ENCODE measurements at regions not wholly inside any gene's neighbourhood (a gene's known extent, or its start where the extent isn't known, plus 50 kb on each side); places are given as distances from the start of the nearest gene placed in this dataset.
A peak's percentile ranks its signal among the peaks of the same experiment; 100 is the strongest.

- POLR2A ChIA-PET (ENCODE audit: unreplicated experiment) = no interaction called here
- no peak overlapping the region for H3K56ac ChIP-seq (ENCODE audit: extremely low read depth, insufficient read depth, low read length)
- no peaks in the 10 kb centered on the region for H3K9me3 ChIP-seq (ENCODE audit: control insufficient read depth, insufficient read depth, low read length)
- BruUV-seq (replicated peaks) = no TSS peak
- no peak overlapping the region for H2BK120ac ChIP-seq (ENCODE audit: low read depth, low read length)
- H3K4me2 ChIP-seq (ENCODE audit: low read depth, low read length) = no peak overlapping the region
- no peak overlapping the region for H2AK5ac ChIP-seq (ENCODE audit: low read depth, low read length)
- H3K27ac ChIP-seq (ENCODE audit: insufficient read depth, low read length) = no peak overlapping the region
- no peak overlapping the region for H2BK20ac ChIP-seq (ENCODE audit: low read depth, low read length)
- no peak overlapping the region for H4K8ac ChIP-seq (ENCODE audit: low read depth in 2 of 2, low read length in 2 of 2)
- no peaks in the 10 kb centered on the region for H3K79me1 ChIP-seq (ENCODE audit: low read depth in 1 of 2, low read length in 2 of 2)
- H4K5ac ChIP-seq (ENCODE audit: low read depth, low read length) = no peak overlapping the region
- H3K27me3 ChIP-seq (ENCODE audit: control insufficient read depth, insufficient read depth, low read length) = no peaks in the 10 kb centered on the region
- intact Hi-C loops (cut with micrococcal nuclease) (no loop called here), dilution Hi-C loops (cut with HindIII; ENCODE audit: low sequenced_read_pairs, unreplicated experiment) (no loop called here), in situ Hi-C loops (cut with MboI; ENCODE audit: low sequenced_read_pairs) (no loop called here)
- H3K9ac ChIP-seq (ENCODE audit: low read depth, low read length) = no peak overlapping the region
- TF ChIP-seq BHLHE40 (IDR thresholded peaks at IDR 0.05; ENCODE audit: low read depth, low read length) = no peak
- TF ChIP-seq POLR2A (IDR thresholded peaks at IDR 0.05; ENCODE audit: low read depth, low read length) = no peak
- TF ChIP-seq, protein P1, sequence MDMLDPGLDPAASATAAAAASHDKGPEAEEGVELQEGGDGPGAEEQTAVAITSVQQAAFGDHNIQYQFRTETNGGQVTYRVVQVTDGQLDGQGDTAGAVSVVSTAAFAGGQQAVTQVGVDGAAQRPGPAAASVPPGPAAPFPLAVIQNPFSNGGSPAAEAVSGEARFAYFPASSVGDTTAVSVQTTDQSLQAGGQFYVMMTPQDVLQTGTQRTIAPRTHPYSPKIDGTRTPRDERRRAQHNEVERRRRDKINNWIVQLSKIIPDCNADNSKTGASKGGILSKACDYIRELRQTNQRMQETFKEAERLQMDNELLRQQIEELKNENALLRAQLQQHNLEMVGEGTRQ (IDR thresholded peaks at IDR 0.05; ENCODE audit: low read depth, low read length) = no peak
- TF ChIP-seq CEBPB (IDR thresholded peaks at IDR 0.05; ENCODE audit: low read depth, low read length) = peak; percentile 42; the same call in 1 of the 2 replicates
- TF ChIP-seq FOS (IDR thresholded peaks at IDR 0.05; ENCODE audit: low read depth, low read length) = no peak
- TF ChIP-seq RCOR1 (IDR thresholded peaks at IDR 0.05; ENCODE audit: insufficient replicate concordance, low read length) = no peak
- no peak for TF ChIP-seq NFE2L2 (IDR thresholded peaks at IDR 0.05; ENCODE audit: low read depth, low read length)
- no peak for TF ChIP-seq CHD1 (IDR thresholded peaks at IDR 0.05; ENCODE audit: low read depth, low read length)
- no peak overlapping the region for H3K18ac ChIP-seq (ENCODE audit: low read depth, low read length)
- no peaks in the 10 kb centered on the region for H3K9me1 ChIP-seq (ENCODE audit: insufficient read depth, low read length)
- no peak overlapping the region for H4K91ac ChIP-seq (ENCODE audit: insufficient read depth, low read depth, low read length)
- CTCF ChIA-PET = no interaction called here
- no peak overlapping the region for H2AK9ac ChIP-seq (replicated peaks; ENCODE audit: low read depth, low read length, poor library complexity)
- no peak overlapping the region for H2BK5ac ChIP-seq (ENCODE audit: low read depth, low read length, poor library complexity, severe bottlenecking)
- H3K23ac ChIP-seq (ENCODE audit: low read depth, low read length) = no peak overlapping the region
- ATAC-seq (ENCODE audit: low read depth) = peak; percentile 48
- H3K4me1 ChIP-seq (ENCODE audit: control insufficient read depth, insufficient read depth, low read length) = no peaks in the 10 kb centered on the region
- H3K14ac ChIP-seq (replicated peaks; ENCODE audit: low read depth, low read length) = no peak overlapping the region
- peak; percentile 65 for DNase-seq
- H3K4me3 ChIP-seq (ENCODE audit: insufficient read depth, low read depth, low read length) = no peak overlapping the region
- H4K20me1 ChIP-seq (ENCODE audit: insufficient read depth, low read length) = no peaks in the 10 kb centered on the region
- no peak overlapping the region for H2BK15ac ChIP-seq (ENCODE audit: low read depth, low read length)
- no peak overlapping the region for H3K4ac ChIP-seq (ENCODE audit: low read depth, low read length)
- H2AFZ ChIP-seq (replicated peaks; ENCODE audit: low read length, poor library complexity) = no peak overlapping the region
- H3K36me3 ChIP-seq (ENCODE audit: control insufficient read depth, insufficient read depth, low read length) = no peaks in the 10 kb centered on the region
Measured at GRCh38 chr13:90485436-90485835, 862.1 kb upstream of the MIR17HG start.

All from IMR-90 (cell line).